WTC11 (cell line): ENCODE measurements at regions not wholly inside any gene's neighbourhood (a gene's known extent, or its start where the extent isn't known, plus 50 kb on each side); places are given as distances from the start of the nearest gene placed in this dataset.
A peak's percentile ranks its signal among the peaks of the same experiment; 100 is the strongest.

Experiments
- ATAC-seq: fragments of 200-7000 bp; cut with Tn5 transposase; 2 replicates; pipeline ENCODE4 v1.10.0; 2021; ENCODE audit warnings: mild to moderate bottlenecking, moderate library complexity
- CTCF ChIA-PET: fragments of 300-600 bp; sonication (Branson Sonifier 250); formaldehyde crosslinking; loops from one replicate; lab custom pipeline; 2021; ENCODE audit warnings: antibody characterized with exemption; lab: Charles Lee
- POLR2A ChIA-PET: fragments of 350-600 bp; sonication (Branson Sonifier 250); formaldehyde crosslinking; loops from one replicate; lab custom pipeline; 2021; ENCODE audit warnings: antibody characterized with exemption; lab: Charles Lee
- DNase-seq: peaks from one replicate; pipeline ENCODE4 v3.0.0; 2021; ENCODE audit warnings: low spot score
- H3K27ac Mint-ChIP-seq: 2 replicates; pipeline ENCODE4 v1.8.0; 2021; ENCODE audit warnings: mixed read lengths
- H3K27me3 Mint-ChIP-seq: 2 replicates; pipeline ENCODE4 v1.8.0; 2021; ENCODE audit warnings: low read depth, mild to moderate bottlenecking, moderate library complexity, mixed read lengths
- H3K36me3 Mint-ChIP-seq: 2 replicates; pipeline ENCODE4 v1.8.0; 2021; ENCODE audit warnings: mixed read lengths
- H3K4me1 Mint-ChIP-seq: 2 replicates; pipeline ENCODE4 v1.8.0; 2022; ENCODE audit warnings: mixed read lengths
- H3K4me3 Mint-ChIP-seq: 2 replicates; pipeline ENCODE4 v1.8.0; 2021; ENCODE audit warnings: mild to moderate bottlenecking, moderate library complexity, mixed read lengths
- H3K9me3 Mint-ChIP-seq: 2 replicates; pipeline ENCODE4 v1.8.0; 2021; ENCODE audit warnings: mixed read lengths
- ATF1 ChIP-seq: sonication (generic); formaldehyde crosslinking; IDR thresholded peaks from 2 replicates; pipeline ENCODE4 v1.8.1; 2023; ENCODE audit warnings: mild to moderate bottlenecking, moderate library complexity, missing genetic modification reagents
- CBFB ChIP-seq: sonication (generic); formaldehyde crosslinking; IDR thresholded peaks from 2 replicates; pipeline ENCODE4 v1.8.1; 2022; ENCODE audit warnings: mild to moderate bottlenecking, low read depth, missing genetic modification reagents
- E2F1 ChIP-seq: sonication (generic); formaldehyde crosslinking; IDR thresholded peaks from 2 replicates; pipeline ENCODE4 v1.8.0; 2022; ENCODE audit warnings: mild to moderate bottlenecking, missing genetic modification reagents
- HMGA2 ChIP-seq: fragments of 250-450 bp; sonication (Bioruptor Pico); IDR thresholded peaks from 2 replicates; pipeline ENCODE4 v1.4.0; 2021; ENCODE audit warnings: mild to moderate bottlenecking, moderate library complexity
- JAZF1 ChIP-seq: fragments of 250-450 bp; sonication (Bioruptor Pico); IDR thresholded peaks from 2 replicates; pipeline ENCODE4 v1.9.0; 2021; ENCODE audit warnings: moderate library complexity, mild to moderate bottlenecking, inconsistent platforms
- NFE2L1 ChIP-seq: sonication (generic); formaldehyde crosslinking; IDR thresholded peaks from 2 replicates; pipeline ENCODE4 v1.8.1; 2023; ENCODE audit warnings: missing genetic modification reagents
- NR1H2 ChIP-seq: sonication (generic); formaldehyde crosslinking; IDR thresholded peaks from 2 replicates; pipeline ENCODE4 v1.9.0; 2021; ENCODE audit warnings: mild to moderate bottlenecking, moderate library complexity, missing genetic modification reagents
- PREB ChIP-seq: sonication (generic); formaldehyde crosslinking; IDR thresholded peaks from 2 replicates; pipeline ENCODE4 v1.8.1; 2022; ENCODE audit warnings: mild to moderate bottlenecking, missing genetic modification reagents, moderate library complexity, borderline replicate concordance
- SMAD3 ChIP-seq: sonication (generic); formaldehyde crosslinking; IDR thresholded peaks from 2 replicates; pipeline ENCODE4 v1.8.0; 2022; ENCODE audit warnings: missing genetic modification reagents, mild to moderate bottlenecking, borderline replicate concordance
- SMAD4 ChIP-seq: sonication (generic); formaldehyde crosslinking; IDR thresholded peaks from 2 replicates; pipeline ENCODE4 v1.8.0; 2022; ENCODE audit warnings: mild to moderate bottlenecking, missing genetic modification reagents
- SOX15 ChIP-seq: fragments of 250-450 bp; sonication (Bioruptor Pico); IDR thresholded peaks from 2 replicates; pipeline ENCODE4 v1.9.0; 2021; ENCODE audit warnings: mild to moderate bottlenecking
- TEAD1 ChIP-seq: sonication (generic); formaldehyde crosslinking; IDR thresholded peaks from 2 replicates; pipeline ENCODE4 v1.8.0; 2022; ENCODE audit warnings: mild to moderate bottlenecking, missing genetic modification reagents
- TEAD4 ChIP-seq: sonication (generic); formaldehyde crosslinking; IDR thresholded peaks from 2 replicates; pipeline ENCODE4 v1.8.0; 2022; ENCODE audit warnings: mild to moderate bottlenecking, missing genetic modification reagents
- ZNF219 ChIP-seq: sonication (generic); formaldehyde crosslinking; IDR thresholded peaks from 2 replicates; pipeline ENCODE4 v1.8.0; 2023; ENCODE audit warnings: missing genetic modification reagents, mild to moderate bottlenecking, borderline replicate concordance
- ZNF425 ChIP-seq: fragments of 250-450 bp; sonication (Bioruptor Pico); conservative IDR thresholded peaks from 2 replicates; pipeline ENCODE4 v1.9.0; 2021; ENCODE audit warnings: mild to moderate bottlenecking
- ZNF532 ChIP-seq: fragments of 250-450 bp; sonication (Bioruptor Pico); IDR thresholded peaks from 2 replicates; pipeline ENCODE4 v1.9.0; 2021; ENCODE audit warnings: mild to moderate bottlenecking, borderline replicate concordance

GRCh38 chr13:67372868-67373464 is 142.8 kb upstream of the PCDH9 start:
- no peak overlapping the region for H3K4me3 Mint-ChIP-seq
- no peaks in the 10 kb centered on the region for H3K36me3 Mint-ChIP-seq
- H3K4me1 Mint-ChIP-seq = peaks cover 21% of the 10 kb centered on the region
- DNase-seq (no peak), ATAC-seq (peak; percentile 65)
- H3K27ac Mint-ChIP-seq = no peak overlapping the region
- POLR2A ChIA-PET = no interaction called here
- no peaks in the 10 kb centered on the region for H3K27me3 Mint-ChIP-seq
- no peaks in the 10 kb centered on the region for H3K9me3 Mint-ChIP-seq
- TF ChIP-seq E2F1 (CRISPR knock-in tag) = no peak
- no peak for TF ChIP-seq NR1H2 (CRISPR knock-in tag)
- no peak for TF ChIP-seq SMAD4 (CRISPR knock-in tag)
- TF ChIP-seq TEAD4 = no peak
- no peak for TF ChIP-seq ZNF425 (CRISPR knock-in tag)
- TF ChIP-seq HMGA2 (CRISPR knock-in tag) = no peak
- TF ChIP-seq ZNF219 (CRISPR knock-in tag) = no peak
- no peak for TF ChIP-seq SOX15 (CRISPR knock-in tag)
- TF ChIP-seq, all 79 proteins: peak for 0
- CTCF ChIA-PET = interaction anchor here (1.3 kb wide), 1 partner anchor 43 kb away, joined by 3 read pairs; no protein-coding TSS in a partner anchor

GRCh38 chr13:67369895-67370660 is 139.9 kb upstream of the PCDH9 start:
- H3K27me3 Mint-ChIP-seq = no peaks in the 10 kb centered on the region
- no peak for ATAC-seq
- CTCF ChIA-PET = interaction anchor here (1.4 to 1.5 kb wide), 2 partner anchors 46 kb away, joined by 3 read pairs; no protein-coding TSS in a partner anchor
- H3K4me1 Mint-ChIP-seq = peaks cover 21% of the 10 kb centered on the region
- no peak overlapping the region for H3K27ac Mint-ChIP-seq
- TF ChIP-seq TEAD1 (CRISPR knock-in tag) (no peak), SMAD3 (CRISPR knock-in tag) (no peak), PREB (no peak), ZNF532 (CRISPR knock-in tag) (no peak), JAZF1 (CRISPR knock-in tag) (no peak), NFE2L1 (CRISPR knock-in tag) (no peak), NR1H2 (CRISPR knock-in tag) (no peak), CBFB (CRISPR knock-in tag) (no peak), ATF1 (no peak)
- TF ChIP-seq, all 79 proteins: peak for 0
- H3K4me3 Mint-ChIP-seq = no peak overlapping the region
- H3K36me3 Mint-ChIP-seq = no peaks in the 10 kb centered on the region
- H3K9me3 Mint-ChIP-seq = no peaks in the 10 kb centered on the region
- POLR2A ChIA-PET = no interaction called here
- no peak for DNase-seq
